Activated CD4-positive, CD25-positive, alpha-beta regulatory T cell treated with anti-CD3 and anti-CD28 coated beads, Interleukin-2, amount 50 U/mL, for 72 hours (primary cell): ENCODE measurements at regions not wholly inside any gene's neighbourhood (a gene's known extent, or its start where the extent isn't known, plus 50 kb on each side); places are given as distances from the start of the nearest gene placed in this dataset.
"Not testable (repeated sequence)": the region's sequence is repeated elsewhere in the genome, so short reads cannot be mapped to it uniquely, and the experiment has no call there.

Experiments used
- DNase-seq: peaks from one replicate; pipeline ENCODE4 v3.0.0; 2021

GRCh38 chr9:62798884-62799850, 1609.3 kb downstream of the SPATA31A7 start:
- not testable (repeated sequence) for DNase-seq

DNA sequence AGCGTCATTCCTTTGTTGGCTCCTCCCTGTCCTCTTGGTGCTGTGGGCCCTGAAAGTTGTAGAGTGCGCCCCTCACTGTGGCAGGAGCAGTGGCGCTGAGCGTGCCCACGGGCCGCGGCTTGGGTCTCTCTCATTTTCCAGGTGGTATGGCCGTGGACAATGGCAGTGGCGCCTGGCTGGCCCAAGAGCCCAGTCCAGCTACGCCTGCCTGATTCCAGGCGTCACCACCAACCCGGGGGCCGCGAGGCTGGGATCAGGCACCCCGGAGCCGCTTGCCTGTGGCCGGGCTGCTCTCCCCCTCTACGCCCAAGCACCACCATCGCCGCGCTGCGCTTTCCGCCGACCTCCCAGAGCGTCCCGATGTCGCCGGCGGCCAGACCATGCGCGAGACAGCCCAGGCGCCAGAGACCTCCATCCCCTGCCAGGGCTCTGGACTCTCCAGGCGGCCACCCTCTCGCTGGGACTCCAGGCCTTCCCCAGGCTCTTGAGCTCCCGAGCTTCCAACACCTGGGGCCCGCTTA, 1610.1 kb downstream of the SPATA31A7 start:
- not testable (repeated sequence) for DNase-seq

DNA sequence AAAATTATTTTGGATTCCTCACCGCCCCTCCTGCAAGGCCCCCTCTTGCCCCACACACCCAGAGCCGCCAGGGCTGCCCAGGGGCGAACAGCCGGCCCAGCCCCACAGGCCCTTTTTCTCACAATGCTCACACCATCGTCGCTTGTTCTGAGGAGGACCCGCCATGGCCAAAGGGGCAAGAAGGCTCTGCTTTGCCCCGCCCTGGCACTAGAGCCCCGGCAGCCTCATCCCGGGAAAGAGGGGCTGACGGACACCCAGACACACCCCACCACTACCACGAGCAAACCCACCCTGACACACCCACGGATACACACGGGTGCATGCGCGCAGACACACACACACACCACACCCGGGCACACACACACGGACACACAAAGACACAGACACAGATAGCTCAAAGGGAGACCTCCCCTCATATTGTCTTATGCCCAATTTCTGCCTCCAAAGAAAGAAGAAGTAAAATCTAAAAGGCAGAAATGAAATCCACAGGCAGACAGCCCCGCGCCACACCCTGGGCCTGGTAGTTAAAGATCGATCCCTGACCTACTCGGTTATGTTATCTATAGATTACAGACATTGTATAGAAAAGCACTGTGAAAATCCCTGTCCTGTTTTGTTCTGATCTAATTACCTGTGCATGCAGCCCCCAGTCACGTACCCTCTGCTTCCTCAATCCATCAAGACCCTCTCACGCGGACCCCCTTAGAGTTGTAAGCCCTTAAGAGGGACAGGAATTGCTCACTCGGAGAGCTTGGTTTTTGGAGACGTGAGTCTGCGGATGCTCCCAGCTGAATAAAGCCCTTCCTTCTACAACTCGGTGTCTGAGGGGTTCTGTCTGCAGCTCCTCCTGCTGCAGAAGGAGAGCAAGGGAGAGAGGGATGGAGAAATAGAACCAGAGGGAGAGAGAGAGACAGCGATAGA, 1610.9 kb downstream of the SPATA31A7 start:
- DNase-seq, result not testable (repeated sequence)

DNA sequence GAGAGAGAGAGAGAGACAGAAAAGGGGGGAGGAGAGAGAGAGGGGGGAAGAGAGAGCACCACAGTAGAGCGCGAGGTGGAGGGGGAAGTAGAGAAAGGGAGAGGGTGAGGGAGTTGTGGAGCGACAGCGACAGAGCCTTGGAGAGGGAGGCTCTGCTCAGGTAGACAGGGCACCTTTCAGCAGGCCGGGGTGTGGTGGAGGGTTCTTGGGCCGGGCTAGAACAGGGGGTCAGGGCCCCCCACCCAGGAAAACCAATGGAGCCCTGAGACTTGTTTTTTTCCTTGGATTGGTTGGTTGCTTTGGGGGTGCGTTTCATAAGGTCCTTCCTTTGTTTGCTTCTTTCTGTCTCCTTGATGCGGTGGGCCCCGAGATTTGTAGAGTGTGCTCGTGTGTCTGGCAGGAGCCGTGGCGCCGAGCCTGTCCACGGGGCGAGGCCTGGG, 1611.6 kb downstream of the SPATA31A7 start:
- not testable (repeated sequence) for DNase-seq

DNA sequence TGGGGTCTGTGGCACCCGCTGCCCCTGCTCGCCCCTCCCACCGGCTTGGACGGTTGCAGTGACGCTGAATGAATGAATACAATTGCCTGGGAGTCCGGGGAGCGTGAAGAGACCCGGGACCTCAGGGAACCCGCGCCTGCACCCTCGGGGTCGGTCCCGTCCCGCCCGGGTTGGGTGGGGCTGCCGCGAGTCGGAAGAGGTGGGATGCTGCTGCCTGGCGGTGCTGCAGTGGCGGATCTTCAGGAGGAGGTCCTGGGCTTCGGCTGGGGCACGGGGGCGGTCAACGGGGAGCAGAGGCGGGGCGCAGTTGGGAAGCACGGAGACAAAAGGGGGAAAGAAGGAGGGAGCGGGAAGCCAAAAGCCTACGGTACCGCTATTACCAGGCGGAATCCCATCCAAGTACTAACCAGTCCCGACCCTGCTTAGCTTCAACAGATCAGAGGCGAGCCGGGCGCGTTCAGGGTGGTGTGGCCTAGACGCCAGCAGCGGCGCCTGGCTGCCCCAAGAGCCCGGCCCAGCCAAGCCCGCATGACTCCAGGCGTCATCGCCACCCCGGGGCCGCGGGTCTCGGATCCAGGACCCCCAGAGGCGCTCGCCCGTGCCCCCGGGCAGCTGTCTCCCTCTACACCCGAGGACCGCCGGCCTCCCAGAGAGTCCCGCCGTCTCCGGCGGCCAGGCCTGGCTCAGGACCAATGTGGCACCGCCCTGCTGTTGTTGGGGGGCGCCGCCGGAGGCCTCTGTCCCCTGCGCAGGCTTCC, 1612.3 kb downstream of the SPATA31A7 start:
- DNase-seq, result peak; percentile 63

GRCh38 chr9:62802719-62803079, 1612.9 kb downstream of the SPATA31A7 start:
- DNase-seq, result not testable (repeated sequence)

DNA sequence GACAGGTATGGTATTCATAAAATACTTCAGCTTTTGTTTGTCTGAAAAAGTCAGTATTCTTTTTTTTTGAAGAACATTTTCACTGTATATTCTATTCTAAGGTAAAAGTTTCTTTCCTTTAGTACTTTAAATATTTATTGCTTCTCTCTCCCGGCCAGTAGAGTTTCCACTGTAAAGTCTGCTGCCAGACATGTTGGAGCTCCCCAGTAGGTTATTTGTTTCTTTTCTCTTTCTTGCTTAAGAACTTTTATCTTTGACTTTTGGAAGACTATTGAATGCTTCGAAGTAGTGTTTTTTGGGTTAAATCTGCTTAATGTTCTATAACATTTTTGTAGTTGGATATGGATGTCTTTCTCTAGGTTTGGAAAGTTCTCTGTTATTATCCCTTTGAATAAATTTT, 1613.3 kb downstream of the SPATA31A7 start:
- DNase-seq, result not testable (repeated sequence)

DNA sequence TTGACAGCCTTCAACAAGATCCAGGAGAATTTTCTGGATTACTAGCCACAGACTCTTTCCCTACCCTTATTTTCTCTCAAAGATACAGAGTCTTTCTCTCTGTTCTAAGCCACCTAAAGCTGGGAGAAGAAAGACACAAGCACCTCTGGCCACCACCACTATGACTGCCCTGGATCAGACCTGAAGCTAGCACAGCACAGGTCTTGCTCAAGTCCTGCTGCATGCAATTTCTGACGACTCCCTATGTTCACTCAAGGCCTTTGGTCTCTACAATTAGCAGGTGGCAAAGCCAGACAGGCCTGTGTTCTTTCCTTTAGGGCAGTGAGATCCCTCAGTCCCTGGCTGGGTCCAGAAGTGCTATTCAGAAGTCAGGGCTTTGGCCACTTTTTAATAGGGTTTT, 1614.5 kb downstream of the SPATA31A7 start:
- DNase-seq, result not testable (repeated sequence)

DNA sequence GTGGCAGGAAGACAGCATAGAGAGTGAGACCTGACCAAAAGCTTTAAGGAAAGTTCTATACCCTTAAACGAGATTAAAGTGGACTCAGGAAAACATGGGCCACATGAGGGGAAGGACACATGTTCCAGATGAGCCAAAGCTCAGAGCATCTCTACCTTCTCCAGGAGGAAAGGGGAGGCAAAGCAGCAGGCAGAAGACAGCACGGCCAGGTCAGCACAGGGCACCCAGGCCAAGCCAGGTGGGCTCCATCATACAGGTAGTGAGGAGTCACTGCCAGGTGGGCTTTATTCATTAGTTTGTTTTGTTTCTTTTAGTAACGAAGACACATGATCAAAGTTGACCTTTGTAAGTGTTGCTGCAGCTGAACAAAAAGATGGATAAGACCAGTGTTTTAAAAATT, 1617.6 kb downstream of the SPATA31A7 start:
- DNase-seq, result not testable (repeated sequence)

DNA sequence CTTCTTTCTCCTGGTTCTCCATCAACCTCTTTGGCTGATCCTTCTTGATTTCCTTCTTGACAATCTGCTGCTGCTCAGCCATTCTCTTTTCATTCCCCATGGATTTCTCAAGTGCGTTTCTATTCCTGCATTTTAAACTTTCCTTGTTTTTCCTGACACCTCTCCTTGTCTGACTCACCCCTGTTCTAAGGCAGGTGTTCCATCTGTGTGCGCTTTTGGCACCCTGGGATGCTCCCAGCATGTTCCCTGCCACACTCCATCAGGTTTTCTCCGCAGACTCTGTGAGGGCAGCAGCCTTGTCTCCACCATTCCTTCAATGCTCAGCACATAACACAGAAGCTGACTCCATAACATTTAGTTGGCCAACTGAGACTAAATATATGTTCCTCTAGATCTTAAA, 1618.2 kb downstream of the SPATA31A7 start:
- DNase-seq, result not testable (repeated sequence)

- not testable (repeated sequence) for DNase-seq
Observed at GRCh38 chr9:62810318-62810717, 1620.5 kb downstream of the SPATA31A7 start.

DNA sequence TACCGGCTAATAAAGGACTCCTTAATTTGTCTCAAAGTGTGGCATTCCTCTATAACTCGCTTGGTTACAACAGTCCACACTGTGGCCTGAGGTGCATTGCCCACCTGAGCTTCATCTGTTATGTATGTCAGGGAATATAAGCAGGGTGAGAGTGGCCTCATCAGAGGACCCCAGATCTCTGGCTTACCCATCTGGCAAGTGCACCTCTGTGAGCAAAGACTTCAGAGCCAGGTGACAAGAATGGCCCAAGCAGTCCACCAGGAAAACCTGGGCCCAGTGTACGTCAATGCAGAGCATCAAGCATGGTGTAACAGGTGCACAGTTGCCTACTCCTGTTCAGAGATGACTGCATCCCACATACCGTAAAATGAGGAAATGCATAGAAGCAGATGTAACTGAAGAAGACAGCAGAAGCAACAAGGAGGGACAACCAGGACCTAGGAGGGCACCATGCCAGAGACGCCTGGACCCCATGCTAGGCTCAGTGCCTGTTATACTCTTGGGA, 1621.0 kb downstream of the SPATA31A7 start:
- not testable (repeated sequence) for DNase-seq

DNA sequence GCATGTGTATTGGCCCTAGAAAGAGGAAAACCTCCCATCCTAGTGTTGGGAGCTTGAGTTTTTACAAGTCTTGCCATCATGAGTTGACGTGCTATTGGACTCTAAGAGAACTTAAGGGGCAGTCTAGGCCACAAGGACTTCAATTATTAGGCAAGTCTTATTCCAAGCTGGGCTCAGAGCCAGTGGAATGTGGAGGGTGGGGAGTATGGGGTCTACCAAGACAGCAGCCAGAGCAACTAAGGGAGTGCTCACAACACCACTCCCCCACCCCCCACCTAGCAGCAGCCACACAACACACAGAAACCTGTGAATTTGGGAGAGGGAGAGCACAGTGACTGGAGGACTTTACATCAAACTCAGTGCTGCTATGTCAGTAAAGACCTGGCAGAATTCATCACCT, 1625.6 kb downstream of the SPATA31A7 start:
- DNase-seq, result not testable (repeated sequence)

DNA sequence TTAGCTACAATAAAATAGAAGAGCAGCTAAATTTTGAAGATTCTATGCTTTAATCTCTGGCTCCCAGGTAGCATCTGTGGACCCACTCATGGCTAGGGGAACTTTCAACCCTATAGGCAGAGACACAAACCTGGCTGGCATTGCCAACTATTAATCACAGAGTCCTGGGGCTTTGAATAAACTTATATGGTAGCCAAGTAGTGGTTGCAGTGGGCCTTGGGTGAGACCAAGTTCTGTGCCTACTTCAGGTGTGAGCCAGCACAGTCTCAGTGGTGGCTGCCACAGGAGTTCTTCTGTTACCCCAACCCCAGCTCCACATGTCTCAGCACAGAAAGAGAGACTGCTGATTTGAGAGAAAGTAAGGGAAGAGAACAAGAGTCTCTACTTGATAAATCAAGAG, 1626.5 kb downstream of the SPATA31A7 start:
- DNase-seq, result not testable (repeated sequence)

DNA sequence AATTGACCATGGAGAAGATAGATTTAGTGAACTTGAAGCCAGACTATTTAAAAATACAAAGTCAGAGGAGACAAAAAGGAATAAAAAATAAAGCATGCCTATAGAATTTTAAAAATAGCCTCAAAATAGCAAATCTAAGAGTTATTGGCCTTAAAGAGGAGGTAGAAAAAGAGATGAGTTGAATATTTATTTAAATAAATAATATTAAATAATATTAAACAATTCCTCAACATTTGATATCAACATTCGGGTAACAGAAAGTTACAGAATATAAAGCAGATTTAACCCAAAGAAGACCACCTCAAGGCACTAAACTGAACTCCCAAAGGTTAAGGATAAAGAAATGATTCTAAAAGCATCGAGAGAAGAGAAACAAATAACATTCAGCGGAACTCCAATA, 1627.4 kb downstream of the SPATA31A7 start:
- not testable (repeated sequence) for DNase-seq

GRCh38 chr9:62822185-62822584, 1632.3 kb downstream of the SPATA31A7 start:
- DNase-seq, result not testable (repeated sequence)

GRCh38 chr9:62827957-62828907, 1638.4 kb downstream of the SPATA31A7 start:
- not testable (repeated sequence) for DNase-seq

- not testable (repeated sequence) for DNase-seq
Observed at GRCh38 chr9:62830829-62831459, 1641.1 kb downstream of the SPATA31A7 start.

DNA sequence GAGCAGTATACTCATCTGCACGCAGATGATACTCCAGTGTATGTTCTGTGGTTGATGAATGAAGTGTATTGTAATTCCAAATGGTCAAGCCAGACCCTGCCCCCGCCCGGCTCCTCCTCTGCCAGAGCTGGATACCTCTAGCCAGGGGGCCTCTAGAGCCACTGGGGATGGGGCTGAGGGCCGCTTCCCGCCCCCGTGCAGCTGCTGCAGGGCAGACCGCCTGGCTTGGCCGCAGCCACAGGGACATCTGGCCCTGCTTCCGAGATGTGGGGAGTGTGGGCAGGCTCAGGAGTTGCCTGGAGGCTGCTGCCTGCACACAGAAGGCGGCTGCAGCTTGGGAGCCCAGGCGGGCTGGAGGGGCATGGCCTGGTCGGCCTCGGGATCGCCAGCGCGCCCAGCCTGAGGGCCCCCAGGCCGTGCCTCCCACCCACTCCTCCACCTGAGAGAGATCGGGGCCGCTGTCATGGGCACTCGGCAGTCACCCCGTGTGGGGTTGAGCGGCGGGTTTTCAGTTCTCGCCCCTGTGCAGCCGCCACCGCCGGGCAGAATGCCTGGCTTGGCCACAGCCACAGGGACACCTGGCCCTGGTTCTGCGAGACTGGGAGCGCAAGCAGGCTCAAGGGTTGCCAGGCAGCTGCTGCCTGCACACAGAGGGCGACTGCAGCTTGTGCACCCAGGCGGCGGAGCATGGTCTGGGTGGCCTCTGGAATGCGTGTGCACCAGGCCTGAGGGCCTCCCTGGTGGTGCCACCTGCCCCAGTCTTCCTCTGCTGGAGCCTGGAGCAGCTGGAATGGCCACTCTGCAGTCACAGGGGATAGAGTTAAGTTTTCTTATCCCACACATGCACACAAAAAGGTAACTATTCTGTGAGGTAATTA, 1643.7 kb downstream of the SPATA31A7 start:
- not testable (repeated sequence) for DNase-seq
